GM19035 (cell line): ENCODE measurements at regions not wholly inside any gene's neighbourhood (a gene's known extent, or its start where the extent isn't known, plus 50 kb on each side); places are given as distances from the start of the nearest gene placed in this dataset.
"Not testable (repeated sequence)": the region's sequence is repeated elsewhere in the genome, so short reads cannot be mapped to it uniquely, and the experiment has no call there.

Source experiments
- ATAC-seq: cut with Tn5 transposase; IDR thresholded peaks from one replicate; pipeline ENCODE4 v1.9.1; 2021; ENCODE audit not compliant: unreplicated experiment

- no peak for ATAC-seq
These were observed 2153.4 kb upstream of the RAG2 start for GRCh38 chr11:38751421-38751820.

GRCh38 chr11:38746516-38746915 is 2148.5 kb upstream of the RAG2 start:
- ATAC-seq: not testable (repeated sequence)

DNA sequence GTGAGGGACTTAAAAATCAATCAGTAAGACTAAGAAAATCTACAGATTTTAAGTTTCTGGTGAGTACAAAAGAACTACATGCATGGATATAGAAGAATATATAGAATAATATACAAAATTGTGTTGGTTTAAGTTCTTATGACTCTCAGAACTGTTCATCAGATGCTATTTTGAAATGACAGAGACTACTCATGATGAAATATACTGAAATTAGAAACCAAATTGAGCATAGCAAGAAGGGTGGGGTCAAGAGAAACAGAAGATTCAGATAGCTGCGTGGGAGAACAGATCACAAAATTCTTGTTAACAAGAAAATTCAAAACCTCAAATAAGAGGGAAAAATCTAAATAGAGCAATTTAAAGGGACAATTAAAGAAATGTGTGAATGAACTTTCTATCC is 2125.3 kb upstream of the RAG2 start:
- no peak for ATAC-seq

GRCh38 chr11:38721586-38722315 is 2123.7 kb upstream of the RAG2 start:
- ATAC-seq: no peak

- ATAC-seq: no peak
These were observed 2120.6 kb upstream of the RAG2 start for GRCh38 chr11:38718659-38719058.

DNA sequence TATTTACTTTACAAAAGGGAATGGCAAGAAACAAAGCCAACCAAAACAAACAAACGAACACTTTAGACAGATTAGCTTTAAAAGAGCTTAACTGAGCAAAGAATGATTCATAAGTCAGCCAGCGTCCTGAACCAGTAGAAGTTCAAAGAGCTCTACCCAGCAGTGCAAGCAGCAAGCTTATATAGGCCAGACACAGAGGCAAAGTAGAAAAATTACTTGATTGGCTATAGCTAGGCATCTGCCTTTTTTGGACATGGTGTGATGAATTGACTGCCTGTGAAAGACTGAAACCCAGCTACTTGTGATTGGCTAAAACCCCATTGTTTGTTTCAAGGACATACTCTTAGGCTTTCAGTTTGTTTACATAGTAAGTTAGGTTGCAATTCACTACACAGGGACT is 2120.0 kb upstream of the RAG2 start:
- no peak for ATAC-seq

GRCh38 chr11:38711110-38711509 is 2113.1 kb upstream of the RAG2 start:
- ATAC-seq: no peak

DNA sequence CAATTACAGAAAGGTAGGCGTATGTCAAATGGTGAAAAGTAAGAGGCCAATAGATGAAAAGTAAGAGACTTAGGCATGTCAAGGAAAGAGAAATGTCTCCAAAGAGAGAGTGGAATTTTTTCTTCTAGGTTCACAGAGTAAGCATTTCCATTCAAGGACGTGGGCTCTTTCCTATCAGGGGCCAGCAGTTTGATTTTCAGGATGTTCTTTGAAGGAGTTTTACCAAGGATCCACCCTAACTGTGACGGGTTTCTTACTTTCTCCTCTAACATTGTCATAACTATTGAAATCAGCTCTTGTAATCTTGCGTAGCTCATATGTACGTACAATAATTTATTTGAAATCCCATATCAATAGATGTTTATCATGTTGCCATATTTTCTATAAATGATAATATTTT is 2112.2 kb upstream of the RAG2 start:
- ATAC-seq: no peak

DNA sequence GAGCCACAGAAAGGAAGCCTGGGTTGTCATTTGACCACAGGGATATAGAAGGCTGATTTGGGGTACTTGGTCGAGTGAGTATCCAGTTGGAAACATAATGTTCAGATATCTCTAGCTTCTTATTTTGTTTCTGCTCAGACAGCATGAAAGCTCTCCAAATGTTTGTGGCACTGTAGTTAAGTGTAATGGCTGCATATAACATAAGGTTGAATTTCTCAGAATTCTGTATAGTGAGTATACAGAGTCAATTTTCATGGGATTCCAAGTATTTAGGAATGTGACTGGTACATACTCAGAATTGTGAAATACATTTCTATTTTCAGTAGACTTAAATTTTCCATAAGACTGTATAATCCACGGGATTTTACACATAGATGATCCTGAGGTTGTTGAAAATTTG is 2102.1 kb upstream of the RAG2 start:
- no peak for ATAC-seq

DNA sequence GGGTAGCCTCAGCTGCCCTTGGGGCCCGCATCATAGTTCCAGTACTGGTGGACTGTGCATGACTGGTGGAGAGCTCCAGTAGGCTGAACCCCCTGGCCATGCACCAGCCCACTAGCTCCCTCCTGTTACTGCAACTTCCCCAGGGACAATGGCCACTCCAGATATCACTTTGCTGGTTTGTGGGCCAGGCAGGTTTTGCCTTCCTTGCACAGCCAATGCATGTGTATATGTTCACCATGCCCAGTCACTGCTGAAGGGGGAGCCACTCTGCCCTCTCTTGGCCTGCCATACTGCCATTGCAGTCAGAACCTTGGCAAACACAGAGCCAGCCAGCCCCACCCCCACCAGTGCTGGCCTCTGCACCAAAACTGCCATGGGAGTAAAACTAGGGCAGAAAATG is 2095.3 kb upstream of the RAG2 start:
- ATAC-seq: no peak

DNA sequence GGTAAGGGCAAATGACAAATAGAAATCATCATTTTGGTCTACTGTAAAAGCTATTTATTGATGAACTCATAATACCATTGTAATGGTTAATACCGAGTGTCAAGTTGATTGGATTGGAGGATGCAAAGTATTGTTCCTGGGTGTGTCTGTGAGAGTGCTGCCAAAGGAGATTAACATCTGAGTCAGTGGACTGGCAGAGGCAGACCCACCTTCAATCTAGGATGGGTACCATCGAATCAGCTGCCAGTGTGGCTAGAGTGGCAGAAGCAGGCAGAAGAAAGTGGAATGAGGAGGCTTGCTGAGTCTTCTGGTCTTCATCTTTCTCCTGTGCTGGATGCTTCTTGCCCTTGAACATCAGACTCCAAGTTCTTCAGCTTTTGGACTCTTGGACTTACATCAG is 2092.2 kb upstream of the RAG2 start:
- not testable (repeated sequence) for ATAC-seq

- ATAC-seq: no peak
These were observed 2089.0 kb upstream of the RAG2 start for GRCh38 chr11:38687008-38687407.

- no peak for ATAC-seq
These were observed 2085.4 kb upstream of the RAG2 start for GRCh38 chr11:38683484-38683883.

GRCh38 chr11:38680746-38681145 is 2082.7 kb upstream of the RAG2 start:
- no peak for ATAC-seq

DNA sequence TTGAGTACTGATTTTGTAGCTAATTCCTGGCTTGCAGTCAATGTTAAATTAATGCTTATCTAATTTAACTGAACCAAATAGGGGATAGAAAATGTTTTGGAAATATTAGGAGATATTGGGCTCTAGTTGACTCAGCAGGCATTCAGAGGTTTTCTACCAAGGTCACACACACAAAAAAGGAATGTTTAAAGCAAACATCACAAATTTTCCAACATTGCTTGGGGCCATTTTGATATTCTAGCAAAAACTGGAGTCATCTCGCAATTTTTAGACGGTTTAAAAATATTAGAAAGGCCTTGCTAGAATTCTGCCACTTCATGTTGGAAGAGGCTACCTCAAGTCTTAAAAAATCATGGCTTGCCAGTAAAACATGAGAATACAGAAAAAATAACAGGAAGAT is 2082.1 kb upstream of the RAG2 start:
- ATAC-seq: no peak

- no peak for ATAC-seq
These were observed 2074.4 kb upstream of the RAG2 start for GRCh38 chr11:38672445-38672844.

GRCh38 chr11:38667359-38667758 is 2069.3 kb upstream of the RAG2 start:
- ATAC-seq: no peak

DNA sequence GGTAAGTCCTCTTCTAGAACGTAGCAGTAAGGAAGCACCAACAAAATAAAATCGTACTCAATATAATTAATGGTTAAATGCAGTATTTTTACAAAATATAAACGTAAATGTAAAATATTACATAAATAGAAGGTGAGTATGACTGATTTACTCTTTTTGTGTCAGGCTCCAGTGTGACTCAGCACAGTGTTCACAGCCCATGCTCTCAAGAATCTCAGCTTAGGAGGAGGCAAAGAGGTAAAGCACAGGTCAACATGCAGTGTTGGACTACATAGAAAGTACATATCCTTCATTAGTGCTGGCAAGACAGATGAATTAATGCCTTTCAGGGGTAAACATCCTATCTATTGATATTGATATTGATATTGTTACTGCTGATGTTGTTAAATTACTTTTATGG is 2050.6 kb upstream of the RAG2 start:
- ATAC-seq: no peak

GRCh38 chr11:38646382-38646781 is 2048.3 kb upstream of the RAG2 start:
- ATAC-seq: no peak

DNA sequence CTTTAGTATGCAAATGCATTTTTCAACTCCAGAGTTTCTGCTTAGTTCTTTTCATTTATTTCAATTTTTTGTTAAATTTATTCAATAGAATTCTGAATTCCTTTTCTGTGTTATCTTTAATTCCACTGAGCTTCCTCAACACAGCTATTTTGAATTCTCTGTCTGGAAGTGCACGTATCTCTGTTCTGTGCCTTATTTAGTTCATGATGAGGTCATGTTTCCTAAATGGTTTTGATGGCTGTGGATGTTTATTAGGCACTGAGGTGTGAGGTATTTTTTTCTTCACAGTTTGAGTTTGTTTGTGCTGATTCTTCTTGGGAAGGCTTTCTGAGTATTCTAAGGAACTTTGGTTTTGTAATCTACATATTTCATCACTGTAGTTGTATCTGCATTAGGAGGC is 2042.8 kb upstream of the RAG2 start:
- ATAC-seq: no peak

GRCh38 chr11:38612701-38613100 is 2014.7 kb upstream of the RAG2 start:
- ATAC-seq: no peak

DNA sequence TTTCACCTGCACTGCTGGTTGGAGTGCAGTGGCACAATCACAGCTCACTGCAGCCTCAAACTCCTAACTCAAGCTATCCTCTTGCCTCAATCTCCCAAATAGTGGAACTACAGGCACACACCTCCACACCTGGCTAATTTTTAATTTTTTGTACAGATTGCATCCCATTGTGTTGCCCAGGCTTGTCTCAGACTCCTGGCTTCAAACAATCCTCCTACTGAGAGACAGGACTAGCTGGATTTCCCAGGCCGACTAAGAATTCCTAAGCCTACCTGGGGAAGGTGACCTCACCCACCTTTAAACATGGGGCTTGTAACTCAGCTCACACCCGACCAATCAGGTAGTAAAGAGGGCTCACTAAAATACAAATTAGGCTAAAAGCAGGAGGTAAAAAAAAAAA is 2003.3 kb upstream of the RAG2 start:
- ATAC-seq: not testable (repeated sequence)

GRCh38 chr11:38598418-38598817 is 2000.4 kb upstream of the RAG2 start:
- no peak for ATAC-seq
